Psoas muscle (tissue), 7 donors: ENCODE measurements at regions not wholly inside any gene's neighbourhood (a gene's known extent, or its start where the extent isn't known, plus 50 kb on each side); places are given as distances from the start of the nearest gene placed in this dataset.

Source experiments
- ATAC-seq, 4 donors: fragments of 200-7000 bp; cut with Tn5 transposase; one replicate each; pipeline ENCODE4 v1.9.1; 2020; ENCODE audit warnings: moderate library complexity in 3 of 4, mild to moderate bottlenecking in 2 of 4
- DNase-seq, 2 donors: peaks; one replicate each; pipeline ENCODE4 v3.0.0-alpha.2; 2020
- H3K27ac ChIP-seq: fragments of 200-600 bp; one replicate; pipeline ENCODE4 v1.8.0; 2022
- H3K27me3 ChIP-seq, 3 donors: fragments of 200-600 bp in 1 of 3; one replicate each; pipeline versions ENCODE4 v1.6.1 to v1.8.0; 2013 to 2022; ENCODE audit warnings: low read length in 2 of 3, mild to moderate bottlenecking in 2 of 3, moderate library complexity in 1 of 3; ENCODE audit not compliant: insufficient read depth in 3 of 3
- H3K36me3 ChIP-seq, 2 donors: fragments of 200-600 bp in 1 of 2; one replicate each; pipeline versions ENCODE4 v1.6.1 to v1.8.0; 2013 to 2022; ENCODE audit warnings: low read depth in 1 of 2, mild to moderate bottlenecking in 1 of 2, moderate library complexity in 1 of 2; ENCODE audit not compliant: insufficient read depth in 1 of 2
- H3K4me1 ChIP-seq: fragments of 200-600 bp; one replicate; pipeline ENCODE4 v1.8.0; 2022
- H3K4me3 ChIP-seq: fragments of 200-600 bp; one replicate; pipeline ENCODE4 v1.8.0; 2022; ENCODE audit warnings: mild to moderate bottlenecking
- H3K9me3 ChIP-seq: fragments of 200-600 bp; one replicate; pipeline ENCODE4 v1.8.0; 2022
- WGBS, 3 donors: extraction: QIAGEN DNeasy Blood & Tissue Kit; methylation state at CpG; one replicate each; pipeline versions ENCODE4 v1.1.6 to v1.1.7; 2013; 5-methylcytosine and 5-hydroxymethylcytosine counted together
- intact Hi-C, 2 donors: fragments of 100-400 bp; cut with DNase I; formaldehyde crosslinking; loops; one replicate each; pipeline versions ENCODE4 v1.11.0 to v1.14.2; 2022
- TF ChIP-seq, protein P1 (sequence below): fragments of 200-600 bp; IDR thresholded peaks from one replicate; pipeline ENCODE4 v1.8.0; 2022; ENCODE audit warnings: antibody characterized with exemption
- donor health status: healthy with polysubstance abuse.
- donor health status: DM: no; HTN: no; CAD: no; lungs with moderate emphysema.
- donor health status: Bipolar disorder and iron deficiency.
- donor health status: healthy.
- donor health status: DM: yes; HTN: yes; CAD: no.
- donor health status: DM: no; HTN: no; CAD: no.
- donor health status: DM: yes; HTN: yes; CAD: no.

DNA sequence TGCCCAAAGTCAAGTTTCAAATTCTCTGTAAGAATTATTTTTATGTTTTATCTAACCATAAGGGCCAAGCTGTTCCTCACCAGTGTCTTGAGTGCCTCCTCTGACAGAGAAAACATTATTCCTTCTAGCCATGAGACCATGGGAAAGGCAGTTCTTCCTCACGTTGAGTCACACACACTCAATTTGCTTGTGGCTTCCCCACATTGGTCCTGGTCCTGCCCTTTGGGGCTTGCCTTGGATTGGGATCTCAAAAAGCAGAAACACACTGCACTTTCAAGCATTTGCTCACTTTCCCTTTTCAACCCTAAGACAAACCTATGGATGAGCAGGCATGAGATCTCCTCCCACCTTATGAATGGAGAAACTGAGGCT lies 248.3 kb upstream of the IGFBP3 start:
- H3K36me3 ChIP-seq = no peaks in the 10 kb centered on the region
- H3K4me1 ChIP-seq = no peaks in the 10 kb centered on the region
- H3K9me3 ChIP-seq = no peaks in the 10 kb centered on the region
- TF ChIP-seq, protein P1, sequence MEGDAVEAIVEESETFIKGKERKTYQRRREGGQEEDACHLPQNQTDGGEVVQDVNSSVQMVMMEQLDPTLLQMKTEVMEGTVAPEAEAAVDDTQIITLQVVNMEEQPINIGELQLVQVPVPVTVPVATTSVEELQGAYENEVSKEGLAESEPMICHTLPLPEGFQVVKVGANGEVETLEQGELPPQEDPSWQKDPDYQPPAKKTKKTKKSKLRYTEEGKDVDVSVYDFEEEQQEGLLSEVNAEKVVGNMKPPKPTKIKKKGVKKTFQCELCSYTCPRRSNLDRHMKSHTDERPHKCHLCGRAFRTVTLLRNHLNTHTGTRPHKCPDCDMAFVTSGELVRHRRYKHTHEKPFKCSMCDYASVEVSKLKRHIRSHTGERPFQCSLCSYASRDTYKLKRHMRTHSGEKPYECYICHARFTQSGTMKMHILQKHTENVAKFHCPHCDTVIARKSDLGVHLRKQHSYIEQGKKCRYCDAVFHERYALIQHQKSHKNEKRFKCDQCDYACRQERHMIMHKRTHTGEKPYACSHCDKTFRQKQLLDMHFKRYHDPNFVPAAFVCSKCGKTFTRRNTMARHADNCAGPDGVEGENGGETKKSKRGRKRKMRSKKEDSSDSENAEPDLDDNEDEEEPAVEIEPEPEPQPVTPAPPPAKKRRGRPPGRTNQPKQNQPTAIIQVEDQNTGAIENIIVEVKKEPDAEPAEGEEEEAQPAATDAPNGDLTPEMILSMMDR = no peak
- H3K27ac ChIP-seq = no peak overlapping the region
- WGBS, 3 donors = 66 to 86% (median 83%) methylated on average over 1 of the region's 1 CpG
- no peaks in the 10 kb centered on the region for H3K27me3 ChIP-seq
- DNase-seq = no peak
- intact Hi-C loops = no loop called here
- no peak overlapping the region for H3K4me3 ChIP-seq
- ATAC-seq = no peak

DNA sequence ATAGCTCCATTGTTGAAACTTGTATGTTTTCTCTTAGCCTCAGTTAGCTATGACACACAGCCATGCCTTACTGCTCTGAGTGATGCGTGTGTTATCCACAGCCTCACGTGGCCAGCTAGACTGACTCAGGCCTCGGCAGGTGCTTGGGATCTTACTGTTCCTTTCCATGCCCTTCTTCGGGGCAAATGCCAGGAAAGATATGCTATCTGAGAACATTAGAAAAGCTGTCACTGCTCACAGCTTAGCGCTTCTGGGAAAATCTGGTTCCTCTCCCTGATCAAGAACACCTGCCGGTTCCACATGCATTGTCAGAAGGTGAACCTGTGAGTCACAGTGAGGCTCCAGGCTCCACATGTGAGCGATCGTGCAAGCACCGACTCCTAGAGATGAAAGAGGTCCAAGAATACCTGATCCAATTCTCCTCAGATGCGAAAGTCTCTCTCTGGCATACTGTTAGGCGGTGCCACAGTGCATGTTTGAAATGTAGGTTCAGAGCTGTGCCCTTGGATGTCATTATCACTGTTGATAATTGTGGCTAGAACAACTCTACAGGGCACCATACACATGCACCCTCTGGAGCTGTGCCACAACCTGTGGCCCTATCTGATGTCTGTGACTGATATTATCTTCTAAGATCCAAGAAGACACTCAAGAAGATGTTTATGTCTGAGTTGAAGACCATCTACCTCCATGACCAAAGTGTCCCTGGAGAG lies 247.8 kb upstream of the IGFBP3 start:
- intact Hi-C loops = no loop called here
- no peaks in the 10 kb centered on the region for H3K9me3 ChIP-seq
- WGBS, 3 donors = 76 to 83% (median 78%) methylated on average over 11 of the region's 11 CpGs

DNA sequence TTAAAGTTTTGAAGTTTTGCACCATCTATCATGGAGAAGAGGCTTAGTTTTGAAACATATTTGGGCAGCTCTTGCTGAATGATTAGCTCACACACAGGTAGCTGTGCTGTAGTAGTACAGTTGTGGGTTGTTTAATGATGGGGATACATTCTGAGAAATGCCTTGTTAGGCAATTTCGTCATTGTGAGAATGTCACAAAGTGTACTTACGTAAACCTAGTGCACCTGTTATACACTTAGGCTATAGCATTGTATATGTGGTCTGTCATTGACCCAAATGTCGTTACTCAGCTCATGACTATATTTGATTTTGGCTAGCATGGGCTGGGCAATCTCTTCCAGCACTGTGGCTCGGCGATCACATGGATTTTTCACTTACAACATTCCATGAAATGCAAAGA lies 247.2 kb upstream of the IGFBP3 start:
- TF ChIP-seq, protein P1 = no peak
- WGBS, 3 donors = 80 to 90% (median 87%) methylated on average over 5 of the region's 5 CpGs
- intact Hi-C loops = no loop called here
- Histone ChIP-seq H3K27me3 (no peaks in the 10 kb centered on the region), H3K4me1 (no peaks in the 10 kb centered on the region), H3K4me3 (no peak overlapping the region), H3K9me3 (no peaks in the 10 kb centered on the region), H3K27ac (no peak overlapping the region), H3K36me3 (no peaks in the 10 kb centered on the region)
- no peak for ATAC-seq
- DNase-seq = no peak

More for the DNA sequence above, 247.8 kb upstream of the IGFBP3 start:
- no peak overlapping the region for H3K27ac ChIP-seq
- no peaks in the 10 kb centered on the region for H3K27me3 ChIP-seq
- DNase-seq (no peak), ATAC-seq (no peak)
- no peak overlapping the region for H3K4me3 ChIP-seq
- no peaks in the 10 kb centered on the region for H3K4me1 ChIP-seq
- TF ChIP-seq, protein P1 = no peak
- no peaks in the 10 kb centered on the region for H3K36me3 ChIP-seq

DNA sequence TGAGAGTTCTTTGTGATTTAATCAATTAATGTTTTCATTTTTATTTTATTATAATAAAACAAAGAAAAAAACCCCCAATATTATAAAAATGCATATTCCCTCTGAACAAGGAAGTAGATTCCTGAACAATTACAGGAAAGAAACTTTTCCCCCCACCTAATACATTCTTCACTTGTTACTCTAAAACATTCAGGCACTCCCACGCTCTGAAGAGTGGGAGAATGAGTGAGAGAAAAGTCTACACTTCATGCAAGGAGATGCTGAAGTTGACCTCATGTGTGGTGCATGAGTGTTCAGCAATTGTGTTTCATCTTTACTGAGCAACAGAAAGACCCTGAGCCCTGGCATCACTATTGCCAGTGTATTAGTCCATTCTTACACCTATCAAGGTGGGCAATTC lies 244.2 kb upstream of the IGFBP3 start:
- WGBS, 3 donors = 88 to 90% (median 90%) methylated on average over 1 of the region's 1 CpG
- H3K27ac ChIP-seq = no peak overlapping the region
- DNase-seq = no peak

More for the DNA sequence above, 244.2 kb upstream of the IGFBP3 start:
- Histone ChIP-seq H3K9me3 (no peaks in the 10 kb centered on the region), H3K36me3 (no peaks in the 10 kb centered on the region), H3K4me1 (no peaks in the 10 kb centered on the region), H3K4me3 (no peak overlapping the region), H3K27me3 (no peaks in the 10 kb centered on the region)
- no peak for ATAC-seq
- intact Hi-C loops = no loop called here
- TF ChIP-seq, protein P1 = no peak
